Tongue (tissue), 1 donor: ENCODE measurements at regions not wholly inside any gene's neighbourhood (a gene's known extent, or its start where the extent isn't known, plus 50 kb on each side); places are given as distances from the start of the nearest gene placed in this dataset.
"Not testable (repeated sequence)": the region's sequence is repeated elsewhere in the genome, so short reads cannot be mapped to it uniquely, and the experiment has no call there.

Experiments
- DNase-seq: peaks from one replicate; pipeline ENCODE4 v3.0.0-alpha.2; 2015

GRCh38 chr17:72369366-72369765 lies 248.5 kb downstream of the SOX9 start:
- no peak for DNase-seq

DNA sequence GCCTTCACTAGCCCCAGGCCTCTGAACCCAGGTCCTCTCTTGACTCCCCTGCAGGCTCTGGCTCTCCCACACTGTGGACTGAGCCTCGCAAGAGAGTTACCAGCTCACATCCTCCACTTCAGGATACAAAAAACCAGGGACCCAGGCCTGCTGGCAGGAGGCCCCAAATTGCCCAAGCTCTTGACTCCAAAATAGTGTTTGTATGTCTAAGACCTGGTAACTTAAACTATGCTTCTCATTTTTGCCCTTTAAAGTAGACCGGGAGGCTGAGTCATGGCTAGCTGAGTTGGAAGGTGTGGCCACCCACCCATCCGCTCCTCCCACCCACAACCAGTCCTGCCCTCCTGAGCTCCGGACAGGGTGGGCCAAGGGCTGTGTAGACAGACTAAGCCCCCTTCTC lies 250.0 kb downstream of the SOX9 start:
- no peak for DNase-seq

DNA sequence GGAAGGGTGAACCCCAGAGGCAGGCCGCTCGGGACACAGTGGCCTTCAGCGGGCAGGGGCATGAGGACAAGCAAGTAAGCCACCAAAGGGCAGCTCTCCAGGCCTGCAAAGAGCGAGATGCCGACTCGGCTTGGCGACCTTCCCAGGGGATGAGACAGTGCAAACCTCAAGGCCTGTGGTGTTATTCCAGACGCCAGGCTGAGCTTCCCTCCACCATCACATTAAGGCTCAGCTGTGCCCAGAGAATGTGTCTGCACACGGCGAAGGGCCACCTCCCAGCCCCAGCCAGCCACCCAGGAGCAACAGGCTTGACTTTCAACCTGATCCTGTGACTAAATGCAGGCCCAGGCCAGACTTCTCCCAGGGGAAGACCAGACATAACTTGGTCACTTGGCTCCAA lies 251.4 kb downstream of the SOX9 start:
- DNase-seq = no peak

- DNase-seq = peak; percentile 76
Measured at GRCh38 chr17:72373910-72374741, 253.3 kb downstream of the SOX9 start.

GRCh38 chr17:72376526-72377345 lies 255.9 kb downstream of the SOX9 start:
- DNase-seq = peak; percentile 68

DNA sequence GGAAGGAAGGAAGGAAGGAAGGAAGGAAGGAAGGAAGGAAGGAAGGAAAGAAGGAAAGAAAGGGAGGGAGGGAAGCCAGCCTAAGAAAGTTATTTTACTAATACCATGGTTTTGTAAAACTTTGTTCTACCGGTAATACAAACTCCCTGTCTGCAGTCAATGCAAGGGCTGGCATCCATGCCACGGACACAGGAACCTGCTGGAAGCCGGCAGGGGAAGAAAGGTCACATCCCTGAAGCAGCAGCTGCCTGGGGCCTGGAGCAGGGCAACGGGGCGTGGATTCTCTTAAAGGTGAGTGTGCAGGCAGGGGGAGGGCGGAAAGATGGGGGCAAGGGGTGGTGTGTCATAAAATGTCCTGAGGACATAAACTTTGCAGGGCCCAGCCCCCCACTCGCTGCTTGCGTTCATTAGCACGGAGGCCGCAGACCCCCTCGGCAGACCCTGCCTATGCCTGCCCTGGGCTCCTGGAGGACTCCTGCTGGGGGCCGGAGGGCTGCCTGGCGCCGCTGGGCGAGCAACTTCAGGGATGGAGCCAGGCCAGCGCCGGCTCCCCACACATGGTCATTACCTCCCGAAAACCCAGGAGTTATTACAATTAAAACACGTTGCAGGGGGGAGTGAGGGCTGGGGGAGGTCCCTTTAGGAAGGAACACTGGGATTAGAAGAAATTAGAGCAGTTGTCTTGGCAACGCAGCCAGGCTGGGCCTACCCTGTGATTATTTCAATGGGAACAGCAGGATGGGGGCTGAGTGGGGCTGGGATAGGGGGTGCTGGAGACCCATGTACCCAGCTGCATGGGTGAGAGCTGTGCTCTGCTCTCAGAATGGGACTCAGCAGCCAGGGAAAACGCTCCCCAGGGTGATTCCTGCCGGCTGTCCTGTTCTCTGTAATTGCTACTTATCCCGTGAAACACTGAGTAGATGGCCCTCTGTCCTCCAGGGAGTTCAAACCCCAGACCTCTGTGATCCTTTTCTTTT lies 257.9 kb downstream of the SOX9 start:
- DNase-seq = no peak

- DNase-seq = no peak
Measured at GRCh38 chr17:72379516-72379915, 258.7 kb downstream of the SOX9 start.

- DNase-seq = no peak
Measured at GRCh38 chr17:72380120-72380519, 259.3 kb downstream of the SOX9 start.

DNA sequence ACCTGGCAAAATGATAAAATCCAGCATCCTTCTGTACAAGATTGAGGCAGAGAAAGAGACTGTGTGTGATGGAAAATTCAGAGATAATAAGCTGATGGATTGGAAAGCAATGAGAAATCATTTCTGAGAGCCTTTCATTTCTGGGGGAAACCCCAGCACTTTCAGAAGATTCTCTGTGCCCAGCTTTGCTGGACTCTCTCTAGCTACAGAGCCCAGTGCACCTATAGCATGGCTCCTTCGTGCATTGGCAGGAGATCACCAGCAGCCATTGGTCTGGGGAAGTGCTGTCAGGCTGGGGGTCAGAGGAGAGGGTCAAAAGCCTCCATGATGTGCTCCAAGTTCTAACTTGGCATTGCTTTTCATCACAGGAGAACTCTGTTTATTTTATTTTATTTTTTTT lies 259.9 kb downstream of the SOX9 start:
- no peak for DNase-seq

- DNase-seq = no peak
Measured at GRCh38 chr17:72381597-72382397, 261.0 kb downstream of the SOX9 start.

- peak; percentile 49 for DNase-seq
Measured at GRCh38 chr17:72382971-72383722, 262.3 kb downstream of the SOX9 start.

DNA sequence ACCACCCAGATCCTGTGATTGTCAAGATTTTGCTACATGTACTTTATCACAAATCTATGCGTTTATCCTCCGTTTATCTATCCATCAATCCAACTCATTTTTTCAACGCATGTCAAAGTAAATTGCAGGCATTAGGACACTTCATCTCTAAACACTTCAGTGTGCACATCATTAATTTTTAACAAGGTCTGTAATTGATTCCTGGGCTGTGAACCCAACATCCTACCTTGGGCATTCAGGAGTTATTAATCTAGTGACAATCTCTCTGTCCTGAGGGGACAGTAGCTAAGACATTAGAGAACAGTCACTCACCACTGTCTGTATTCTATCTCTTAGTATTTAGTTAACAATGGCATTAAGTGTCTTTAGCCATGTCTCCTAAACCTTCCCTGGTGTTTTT lies 264.7 kb downstream of the SOX9 start:
- DNase-seq = no peak

- not testable (repeated sequence) for DNase-seq
Measured at GRCh38 chr17:72386173-72386572, 265.4 kb downstream of the SOX9 start.

GRCh38 chr17:72386619-72387237 lies 265.9 kb downstream of the SOX9 start:
- DNase-seq = no peak

- DNase-seq = no peak
Measured at GRCh38 chr17:72387487-72387886, 266.7 kb downstream of the SOX9 start.

GRCh38 chr17:72387969-72388368 lies 267.1 kb downstream of the SOX9 start:
- DNase-seq = no peak

GRCh38 chr17:72388765-72389473 lies 268.1 kb downstream of the SOX9 start:
- no peak for DNase-seq

- DNase-seq = no peak
Measured at GRCh38 chr17:72390675-72391508, 270.1 kb downstream of the SOX9 start.
